Mammary epithelial cell (primary cell): ENCODE measurements at regions not wholly inside any gene's neighbourhood (a gene's known extent, or its start where the extent isn't known, plus 50 kb on each side); places are given as distances from the start of the nearest gene placed in this dataset.

Experiments used
- CTCF ChIP-seq, 2 donors: IDR thresholded peaks in 1 of 2; conservative IDR thresholded peaks in 1 of 2; 2 replicates each; pipeline ENCODE4 v1.5.1; 2011 to 2012; ENCODE audit warnings: inconsistent platforms in 2 of 2, low read length in 2 of 2, mild to moderate bottlenecking in 2 of 2, control low read depth in 1 of 2, low read depth in 1 of 2; ENCODE audit not compliant: insufficient read depth in 1 of 2; ENCODE audit errors: extremely low read depth in 1 of 2
- EZH2 ChIP-seq: IDR thresholded peaks from 2 replicates; pipeline ENCODE4 v1.6.1; 2012; ENCODE audit warnings: low read length, inconsistent platforms, borderline replicate concordance

- no peak for TF ChIP-seq EZH2
- no peak for TF ChIP-seq CTCF (conservative IDR thresholded peaks at IDR 0.05 in 1 of 2, IDR thresholded peaks at IDR 0.05 in 1 of 2; ENCODE audit: extremely low read depth in 1 of 2, insufficient read depth in 1 of 2, low read depth in 1 of 2, low read length in 2 of 2)
Observed at GRCh38 chr21:16540966-16541727, 811.4 kb downstream of the USP25 start.
